ENCODE measurements at regions not wholly inside any gene's neighbourhood (a gene's known extent, or its start where the extent isn't known, plus 50 kb on each side); places are given as distances from the start of the nearest gene placed in this dataset.

GRCh38 chr21:28769683-28770082 is 223.0 kb downstream of the LTN1 start:
- H3K27ac ChIP-seq (ENCODE audit: low read length): no peak overlapping the region
- H3K4me1 ChIP-seq (ENCODE audit: control insufficient read depth, insufficient read depth, low read length): no peaks in the 10 kb centered on the region
- H3K36me3 ChIP-seq (ENCODE audit: control insufficient read depth, insufficient read depth, low read length): no peaks in the 10 kb centered on the region
- no peak for TF ChIP-seq TCF7L2 (IDR thresholded peaks at IDR 0.05; ENCODE audit: low read depth, low read length)
- no peak for TF ChIP-seq SIN3A (IDR thresholded peaks at IDR 0.05; ENCODE audit: borderline replicate concordance, insufficient read depth, low read depth, low read length)
- TF ChIP-seq POLR2AphosphoS5 (IDR thresholded peaks at IDR 0.05; ENCODE audit: low read depth, low read length): no peak
- no peak for TF ChIP-seq CTCF (IDR thresholded peaks at IDR 0.05)
- TF ChIP-seq, protein P1, sequence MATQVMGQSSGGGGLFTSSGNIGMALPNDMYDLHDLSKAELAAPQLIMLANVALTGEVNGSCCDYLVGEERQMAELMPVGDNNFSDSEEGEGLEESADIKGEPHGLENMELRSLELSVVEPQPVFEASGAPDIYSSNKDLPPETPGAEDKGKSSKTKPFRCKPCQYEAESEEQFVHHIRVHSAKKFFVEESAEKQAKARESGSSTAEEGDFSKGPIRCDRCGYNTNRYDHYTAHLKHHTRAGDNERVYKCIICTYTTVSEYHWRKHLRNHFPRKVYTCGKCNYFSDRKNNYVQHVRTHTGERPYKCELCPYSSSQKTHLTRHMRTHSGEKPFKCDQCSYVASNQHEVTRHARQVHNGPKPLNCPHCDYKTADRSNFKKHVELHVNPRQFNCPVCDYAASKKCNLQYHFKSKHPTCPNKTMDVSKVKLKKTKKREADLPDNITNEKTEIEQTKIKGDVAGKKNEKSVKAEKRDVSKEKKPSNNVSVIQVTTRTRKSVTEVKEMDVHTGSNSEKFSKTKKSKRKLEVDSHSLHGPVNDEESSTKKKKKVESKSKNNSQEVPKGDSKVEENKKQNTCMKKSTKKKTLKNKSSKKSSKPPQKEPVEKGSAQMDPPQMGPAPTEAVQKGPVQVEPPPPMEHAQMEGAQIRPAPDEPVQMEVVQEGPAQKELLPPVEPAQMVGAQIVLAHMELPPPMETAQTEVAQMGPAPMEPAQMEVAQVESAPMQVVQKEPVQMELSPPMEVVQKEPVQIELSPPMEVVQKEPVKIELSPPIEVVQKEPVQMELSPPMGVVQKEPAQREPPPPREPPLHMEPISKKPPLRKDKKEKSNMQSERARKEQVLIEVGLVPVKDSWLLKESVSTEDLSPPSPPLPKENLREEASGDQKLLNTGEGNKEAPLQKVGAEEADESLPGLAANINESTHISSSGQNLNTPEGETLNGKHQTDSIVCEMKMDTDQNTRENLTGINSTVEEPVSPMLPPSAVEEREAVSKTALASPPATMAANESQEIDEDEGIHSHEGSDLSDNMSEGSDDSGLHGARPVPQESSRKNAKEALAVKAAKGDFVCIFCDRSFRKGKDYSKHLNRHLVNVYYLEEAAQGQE (IDR thresholded peaks at IDR 0.05; ENCODE audit: insufficient read depth in 1 of 2, low read depth in 2 of 2, low read length in 1 of 2): no peak
- no peaks in the 10 kb centered on the region for H3K9me3 ChIP-seq (ENCODE audit: control insufficient read depth, insufficient read depth, low read depth, low read length)
- CTCF ChIA-PET: no interaction called here
- H3K27me3 ChIP-seq (ENCODE audit: control insufficient read depth, insufficient read depth, low read length): no peaks in the 10 kb centered on the region
- DNase-seq (ENCODE audit: low read depth, low spot score) (no peak), ATAC-seq (no peak)
- intact Hi-C loops (cut with micrococcal nuclease; ENCODE audit: unreplicated experiment) (no loop called here), in situ Hi-C loops (cut with HindIII; ENCODE audit: low pct_unique_long_range_greater_than_20kb, low sequenced_read_pairs) (no loop called here)
- H3K4me3 ChIP-seq (ENCODE audit: low read depth in 2 of 2, low read length in 2 of 2): no peak overlapping the region
- BruUV-seq (replicated peaks): no TSS peak
- POLR2A ChIA-PET: no interaction called here

GRCh38 chr21:28768753-28769152 is 223.9 kb downstream of the LTN1 start:
- DNase-seq (ENCODE audit: low read depth, low spot score) (no peak), ATAC-seq (no peak)
- Histone ChIP-seq H3K4me3 (ENCODE audit: low read depth in 2 of 2, low read length in 2 of 2) (no peak overlapping the region), H3K4me1 (ENCODE audit: control insufficient read depth, insufficient read depth, low read length) (no peaks in the 10 kb centered on the region), H3K27ac (ENCODE audit: low read length) (no peak overlapping the region; the same call in 1 of the 2 replicates), H3K27me3 (ENCODE audit: control insufficient read depth, insufficient read depth, low read length) (no peaks in the 10 kb centered on the region), H3K36me3 (ENCODE audit: control insufficient read depth, insufficient read depth, low read length) (no peaks in the 10 kb centered on the region), H3K9me3 (ENCODE audit: control insufficient read depth, insufficient read depth, low read depth, low read length) (no peaks in the 10 kb centered on the region)
- BruUV-seq (replicated peaks): no TSS peak
- ChIA-PET POLR2A (no interaction called here), CTCF (no interaction called here)
- in situ Hi-C loops (cut with HindIII; ENCODE audit: low pct_unique_long_range_greater_than_20kb, low sequenced_read_pairs) (no loop called here), intact Hi-C loops (cut with micrococcal nuclease; ENCODE audit: unreplicated experiment) (no loop called here)
- TF ChIP-seq CTCF (IDR thresholded peaks at IDR 0.05): no peak
- TF ChIP-seq, protein P1 (IDR thresholded peaks at IDR 0.05; ENCODE audit: insufficient read depth in 1 of 2, low read depth in 2 of 2, low read length in 1 of 2): no peak
- TF ChIP-seq TCF7L2 (IDR thresholded peaks at IDR 0.05; ENCODE audit: low read depth, low read length): no peak
- no peak for TF ChIP-seq SIN3A (IDR thresholded peaks at IDR 0.05; ENCODE audit: borderline replicate concordance, insufficient read depth, low read depth, low read length)
- TF ChIP-seq POLR2AphosphoS5 (IDR thresholded peaks at IDR 0.05; ENCODE audit: low read depth, low read length): no peak
